ENCODE measurements at regions not wholly inside any gene's neighbourhood (a gene's known extent, or its start where the extent isn't known, plus 50 kb on each side); places are given as distances from the start of the nearest gene placed in this dataset.

DNA sequence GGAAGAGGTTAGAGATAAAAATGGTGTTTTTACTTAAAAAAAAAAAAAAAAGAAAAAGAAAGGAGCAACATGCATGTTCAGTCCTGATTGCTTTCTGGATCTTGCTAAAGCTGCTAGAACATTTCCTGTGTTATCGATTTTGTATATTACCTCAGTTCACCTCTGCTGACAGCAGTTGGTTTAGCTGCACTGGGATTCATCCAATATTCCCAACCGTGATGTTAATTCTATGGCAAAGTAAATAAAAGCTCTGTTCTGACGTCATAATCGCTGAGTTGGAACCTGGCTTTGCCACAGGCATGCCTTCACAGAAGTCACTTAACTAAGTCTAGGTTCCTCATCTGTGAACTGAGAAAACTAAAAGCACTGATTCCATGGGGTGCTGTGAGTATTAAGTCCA is 90.7 kb upstream of the SORBS2 start:
- no peak for TF ChIP-seq CTCF (IDR thresholded peaks at IDR 0.05; ENCODE audit: poor library complexity, severe bottlenecking)
- no peak for TF ChIP-seq EP300 (conservative IDR thresholded peaks at IDR 0.05; ENCODE audit: poor library complexity, severe bottlenecking)
- TF ChIP-seq REST (IDR thresholded peaks at IDR 0.05; ENCODE audit: borderline replicate concordance): no peak
- no peak for TF ChIP-seq POLR2AphosphoS5 (IDR thresholded peaks at IDR 0.05)
- TF ChIP-seq SMC3 (conservative IDR thresholded peaks at IDR 0.05; ENCODE audit: poor library complexity): no peak
- TF ChIP-seq EZH2 (IDR thresholded peaks at IDR 0.05; ENCODE audit: borderline replicate concordance, insufficient read depth, low read length, poor library complexity, severe bottlenecking): no peak
- TF ChIP-seq TAF1 (IDR thresholded peaks at IDR 0.05; ENCODE audit: low read depth): no peak
- TF ChIP-seq RAD21 (conservative IDR thresholded peaks at IDR 0.05): no peak
- TF ChIP-seq MXI1 (conservative IDR thresholded peaks at IDR 0.05; ENCODE audit: poor library complexity, severe bottlenecking): no peak
